GM12892 (cell line): ENCODE measurements at regions not wholly inside any gene's neighbourhood (a gene's known extent, or its start where the extent isn't known, plus 50 kb on each side); places are given as distances from the start of the nearest gene placed in this dataset.

ENCODE experiments used
- POLR2A ChIP-seq: IDR thresholded peaks from 2 replicates; pipeline ENCODE4 v1.6.1; 2011; ENCODE audit warnings: low read depth, low read length, control low read depth
- POLR2AphosphoS5 ChIP-seq: IDR thresholded peaks from 2 replicates; pipeline ENCODE4 v1.6.1; 2011; ENCODE audit warnings: low read depth, low read length, control low read depth
- TAF1 ChIP-seq: IDR thresholded peaks from 2 replicates; pipeline ENCODE4 v1.6.1; 2011; ENCODE audit warnings: low read depth, mild to moderate bottlenecking, control low read depth, low read length, borderline replicate concordance

- TF ChIP-seq POLR2A, result no peak
- no peak for TF ChIP-seq POLR2AphosphoS5
- TF ChIP-seq TAF1, result no peak
Measured at GRCh38 chr20:60080401-60080800, 122.2 kb downstream of the CDH26 start.
